ENCODE measurements at regions not wholly inside any gene's neighbourhood (a gene's known extent, or its start where the extent isn't known, plus 50 kb on each side); places are given as distances from the start of the nearest gene placed in this dataset.
A peak's percentile ranks its signal among the peaks of the same experiment; 100 is the strongest.

GRCh38 chr1:174077749-174078490 lies 55.8 kb upstream of the RC3H1 start:
- Histone ChIP-seq H3K27ac (ENCODE audit: extremely low read length, insufficient read depth, low read length) (no peak overlapping the region), H3K4me3 (replicated peaks in 1 of 3; ENCODE audit: insufficient read depth in 1 of 3, low read depth in 2 of 3, low read length in 3 of 3) (peak overlapping the region in 2 of 3 experiments; percentile 38 to 47; a peak in 4 of 6 replicates), H3K9ac (ENCODE audit: insufficient read depth, low read depth, low read length) (no peak overlapping the region), H4K20me1 (ENCODE audit: insufficient read depth, low read length) (no peaks in the 10 kb centered on the region), H3K79me2 (ENCODE audit: insufficient read depth, low read length) (no peaks in the 10 kb centered on the region), H3K27me3 (ENCODE audit: control insufficient read depth in 1 of 2, insufficient read depth in 2 of 2, low read length in 2 of 2) (no peaks in the 10 kb centered on the region), H2AFZ (ENCODE audit: low read length) (peak overlapping the region; percentile 69), H3K9me3 (ENCODE audit: low read length) (no peaks in the 10 kb centered on the region), H3K4me2 (ENCODE audit: low read depth, low read length) (peak overlapping the region; percentile 67), H3K36me3 (replicated peaks in 1 of 2; ENCODE audit: control insufficient read depth in 1 of 2, insufficient read depth in 2 of 2, low read length in 2 of 2) (no peaks in the 10 kb centered on the region), H3K4me1 (ENCODE audit: insufficient read depth, low read length) (0 out of 2 replicates have a peak, but pooled peaks cover 14% of the 10 kb centered on the region)
- ATAC-seq = peak; percentile 94
- ChIA-PET POLR2A (no interaction called here), CTCF (ENCODE audit: low intra/inter-chr PET ratio, low total read pairs) (no interaction called here)
- in situ Hi-C loops (cut with HindIII; ENCODE audit: extremely low pct_ligation_motif_present, low pct_unique_long_range_greater_than_20kb) = loop anchor here (10.0 kb wide), 1 partner anchor 213 kb away; the partner anchor contains the start of genes GAS5 and ZBTB37
- intact Hi-C loops (cut with micrococcal nuclease; ENCODE audit: unreplicated experiment) = loop anchor here (10.0 kb wide), 1 partner anchor 103 kb away; no protein-coding TSS in a partner anchor
- DNase-seq (ENCODE audit: low spot score) = no peak
- BruUV-seq (replicated peaks) = no TSS peak
- WGBS (ENCODE audit: low lambda C conversion rate) = 21% methylated on average over 5 of the region's 7 CpGs
- FAIRE-seq = no peak
- TF ChIP-seq PRPF4 (IDR thresholded peaks at IDR 0.05; ENCODE audit: low read depth, low read length, poor library complexity, severe bottlenecking) (no peak), CENPT (CRISPR knock-in tag; IDR thresholded peaks at IDR 0.05; ENCODE audit: low read depth) (no peak), MAFK (conservative IDR thresholded peaks at IDR 0.05 in 1 of 2, IDR thresholded peaks at IDR 0.05 in 1 of 2; ENCODE audit: low read length in 2 of 2) (0 out of 4 replicates have a peak, but pooled peaks of 1 of the 2 experiments have one; percentile 1)

GRCh38 chr1:174075245-174075692 lies 53.1 kb upstream of the RC3H1 start:
- H3K4me1 ChIP-seq (ENCODE audit: insufficient read depth, low read length) = 0 out of 2 replicates have a peak, but pooled peaks cover 14% of the 10 kb centered on the region
- no peak overlapping the region for H3K27ac ChIP-seq (ENCODE audit: extremely low read length, insufficient read depth, low read length)
- no peak for FAIRE-seq
- in situ Hi-C loops (cut with HindIII; ENCODE audit: extremely low pct_ligation_motif_present, low pct_unique_long_range_greater_than_20kb) = loop anchor here (10.0 kb wide), 1 partner anchor 210 kb away; the partner anchor contains the start of genes GAS5 and ZBTB37
- H3K9ac ChIP-seq (ENCODE audit: insufficient read depth, low read depth, low read length) = no peak overlapping the region
- no peak for ATAC-seq
- CTCF ChIA-PET (ENCODE audit: low intra/inter-chr PET ratio, low total read pairs) = no interaction called here
- H3K4me3 ChIP-seq (replicated peaks in 1 of 3; ENCODE audit: insufficient read depth in 1 of 3, low read depth in 2 of 3, low read length in 3 of 3) = no peak overlapping the region
- no peak overlapping the region for H2AFZ ChIP-seq (ENCODE audit: low read length)
- H3K36me3 ChIP-seq (replicated peaks in 1 of 2; ENCODE audit: control insufficient read depth in 1 of 2, insufficient read depth in 2 of 2, low read length in 2 of 2) = no peaks in the 10 kb centered on the region
- TF ChIP-seq ZNF816 (CRISPR knock-in tag; IDR thresholded peaks at IDR 0.05; ENCODE audit: borderline replicate concordance) = no peak
- TF ChIP-seq ZNF883 (CRISPR knock-in tag; IDR thresholded peaks at IDR 0.05; ENCODE audit: not compliant biosample characterization) = no peak
- TF ChIP-seq BORCS8-MEF2B (CRISPR knock-in tag; IDR thresholded peaks at IDR 0.05) = no peak
- no peak for TF ChIP-seq YEATS2 (CRISPR knock-in tag; IDR thresholded peaks at IDR 0.05; ENCODE audit: borderline replicate concordance)
- no peak for TF ChIP-seq ZNF230 (CRISPR knock-in tag; IDR thresholded peaks at IDR 0.05)
- no peak for TF ChIP-seq U2AF2 (IDR thresholded peaks at IDR 0.05; ENCODE audit: low read depth, low read length)
- no peak for TF ChIP-seq TGIF2 (CRISPR knock-in tag; IDR thresholded peaks at IDR 0.05)
- TF ChIP-seq ZNF383 (CRISPR knock-in tag; IDR thresholded peaks at IDR 0.05; ENCODE audit: borderline replicate concordance) = no peak
- no peak for TF ChIP-seq GTF3A (CRISPR knock-in tag; conservative IDR thresholded peaks at IDR 0.05)
- TF ChIP-seq ZNF446 (CRISPR knock-in tag; IDR thresholded peaks at IDR 0.05) = no peak
- no peak for TF ChIP-seq ZNF430 (CRISPR knock-in tag; IDR thresholded peaks at IDR 0.05)
- no peak for TF ChIP-seq ZNF879 (CRISPR knock-in tag; IDR thresholded peaks at IDR 0.05)
- TF ChIP-seq ZSCAN31 (CRISPR knock-in tag; IDR thresholded peaks at IDR 0.05; ENCODE audit: low read depth) = no peak
- TF ChIP-seq PREB (CRISPR knock-in tag; IDR thresholded peaks at IDR 0.05) = no peak
- POLR2A ChIA-PET = no interaction called here
- no TSS peak for BruUV-seq (replicated peaks)
- no peak overlapping the region for H3K4me2 ChIP-seq (ENCODE audit: low read depth, low read length)
- WGBS (ENCODE audit: low lambda C conversion rate) = 18% methylated on average over 2 of the region's 2 CpGs
- intact Hi-C loops (cut with micrococcal nuclease; ENCODE audit: unreplicated experiment) = loop anchor here (2.0 to 10.0 kb wide), 2 partner anchors 52 to 100 kb away; partner anchors contain the start of gene RC3H1
- no peaks in the 10 kb centered on the region for H3K79me2 ChIP-seq (ENCODE audit: insufficient read depth, low read length)
- no peak for DNase-seq (ENCODE audit: low spot score)
- no peaks in the 10 kb centered on the region for H3K9me3 ChIP-seq (ENCODE audit: low read length)
- no peaks in the 10 kb centered on the region for H3K27me3 ChIP-seq (ENCODE audit: control insufficient read depth in 1 of 2, insufficient read depth in 2 of 2, low read length in 2 of 2)
- H4K20me1 ChIP-seq (ENCODE audit: insufficient read depth, low read length) = no peaks in the 10 kb centered on the region

All from HepG2 (cell line).